ENCODE measurements at regions not wholly inside any gene's neighbourhood (a gene's known extent, or its start where the extent isn't known, plus 50 kb on each side); places are given as distances from the start of the nearest gene placed in this dataset.

DNA sequence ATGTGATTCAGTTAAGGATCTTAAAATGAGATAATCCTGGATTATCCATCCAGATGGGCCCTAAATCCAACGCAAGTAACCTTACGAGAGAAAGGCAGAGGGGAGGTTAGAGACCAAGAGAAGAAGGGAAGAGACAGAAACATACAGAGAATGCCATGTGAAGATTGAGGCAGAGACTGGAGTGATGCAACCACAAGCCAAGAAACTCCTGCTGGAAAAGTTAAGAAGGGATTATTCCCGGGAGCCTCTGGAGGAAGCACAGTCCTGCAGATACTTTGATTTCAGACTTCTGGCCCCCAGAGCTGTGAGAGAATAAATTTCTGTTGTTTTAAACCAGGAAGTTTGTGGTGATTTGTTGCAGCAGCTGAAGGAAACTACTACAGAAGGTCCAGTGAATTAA, 992.7 kb downstream of the BCL11A start:
- Histone ChIP-seq H3K79me2 (ENCODE audit: control insufficient read depth, insufficient read depth, low read length) (no peaks in the 10 kb centered on the region), H3K4me3 (no peak overlapping the region), H3K4me1 (ENCODE audit: control insufficient read depth, insufficient read depth, low read length) (no peaks in the 10 kb centered on the region), H3K27ac (ENCODE audit: control insufficient read depth, insufficient read depth) (no peak overlapping the region), H3K36me3 (ENCODE audit: control insufficient read depth in 2 of 2, insufficient read depth in 2 of 2, low read length in 1 of 2) (no peaks in the 10 kb centered on the region), H3K4me2 (ENCODE audit: control insufficient read depth, insufficient read depth) (no peak overlapping the region), H3K27me3 (replicated peaks in 1 of 2; ENCODE audit: control insufficient read depth in 2 of 2, insufficient read depth in 2 of 2, low read length in 1 of 2) (no peaks in the 10 kb centered on the region), H3K9me3 (replicated peaks; ENCODE audit: control insufficient read depth, insufficient read depth, low read length) (no peaks in the 10 kb centered on the region), H2AFZ (ENCODE audit: control insufficient read depth, low read depth, low read length) (no peak overlapping the region), H4K20me1 (ENCODE audit: control insufficient read depth, insufficient read depth) (no peaks in the 10 kb centered on the region), H3K9ac (ENCODE audit: control insufficient read depth, insufficient read depth, low read length) (no peak overlapping the region)
- FAIRE-seq = no peak
- ATAC-seq = no peak
- in situ Hi-C loops (cut with MboI) = no loop called here
- TF ChIP-seq RB1 (IDR thresholded peaks at IDR 0.05; ENCODE audit: borderline replicate concordance) (no peak), KDM1A (IDR thresholded peaks at IDR 0.05; ENCODE audit: borderline replicate concordance) (no peak), NFIC (IDR thresholded peaks at IDR 0.05; ENCODE audit: low read depth, low read length) (no peak), PAX8 (IDR thresholded peaks at IDR 0.05) (no peak), IKZF1 (conservative IDR thresholded peaks at IDR 0.05) (no peak), MYB (IDR thresholded peaks at IDR 0.05; ENCODE audit: borderline replicate concordance, low read depth, low read length) (no peak), BCL11A (IDR thresholded peaks at IDR 0.05; ENCODE audit: low read depth, low read length) (no peak), MXI1 (IDR thresholded peaks at IDR 0.05; ENCODE audit: low read depth, low read length) (no peak), PML (IDR thresholded peaks at IDR 0.05; ENCODE audit: low read length) (no peak), SUZ12 (IDR thresholded peaks at IDR 0.05; ENCODE audit: unreplicated experiment) (no peak), ATF3 (IDR thresholded peaks at IDR 0.05; ENCODE audit: borderline replicate concordance, extremely low read depth, low read depth, low read length) (no peak)
- TF ChIP-seq, protein P1, sequence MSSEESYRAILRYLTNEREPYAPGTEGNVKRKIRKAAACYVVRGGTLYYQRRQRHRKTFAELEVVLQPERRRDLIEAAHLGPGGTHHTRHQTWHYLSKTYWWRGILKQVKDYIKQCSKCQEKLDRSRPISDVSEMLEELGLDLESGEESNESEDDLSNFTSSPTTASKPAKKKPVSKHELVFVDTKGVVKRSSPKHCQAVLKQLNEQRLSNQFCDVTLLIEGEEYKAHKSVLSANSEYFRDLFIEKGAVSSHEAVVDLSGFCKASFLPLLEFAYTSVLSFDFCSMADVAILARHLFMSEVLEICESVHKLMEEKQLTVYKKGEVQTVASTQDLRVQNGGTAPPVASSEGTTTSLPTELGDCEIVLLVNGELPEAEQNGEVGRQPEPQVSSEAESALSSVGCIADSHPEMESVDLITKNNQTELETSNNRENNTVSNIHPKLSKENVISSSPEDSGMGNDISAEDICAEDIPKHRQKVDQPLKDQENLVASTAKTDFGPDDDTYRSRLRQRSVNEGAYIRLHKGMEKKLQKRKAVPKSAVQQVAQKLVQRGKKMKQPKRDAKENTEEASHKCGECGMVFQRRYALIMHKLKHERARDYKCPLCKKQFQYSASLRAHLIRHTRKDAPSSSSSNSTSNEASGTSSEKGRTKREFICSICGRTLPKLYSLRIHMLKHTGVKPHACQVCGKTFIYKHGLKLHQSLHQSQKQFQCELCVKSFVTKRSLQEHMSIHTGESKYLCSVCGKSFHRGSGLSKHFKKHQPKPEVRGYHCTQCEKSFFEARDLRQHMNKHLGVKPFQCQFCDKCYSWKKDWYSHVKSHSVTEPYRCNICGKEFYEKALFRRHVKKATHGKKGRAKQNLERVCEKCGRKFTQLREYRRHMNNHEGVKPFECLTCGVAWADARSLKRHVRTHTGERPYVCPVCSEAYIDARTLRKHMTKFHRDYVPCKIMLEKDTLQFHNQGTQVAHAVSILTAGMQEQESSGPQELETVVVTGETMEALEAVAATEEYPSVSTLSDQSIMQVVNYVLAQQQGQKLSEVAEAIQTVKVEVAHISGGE (CRISPR knock-in tag; IDR thresholded peaks at IDR 0.05) = no peak
- BruUV-seq (replicated peaks) = no TSS peak
- CTCF ChIA-PET = no interaction called here
- no peak for DNase-seq (ENCODE audit: low read depth, low spot score)
- SMC1A ChIA-PET (ENCODE audit: uncharacterized antibody, unreplicated experiment) = interaction anchor here (1.7 kb wide), 1 partner anchor 14 kb away, joined by 4 read pairs; no protein-coding TSS in a partner anchor
- RAD21 ChIA-PET (ENCODE audit: unreplicated experiment) = no interaction called here
- intact Hi-C loops (cut with micrococcal nuclease; ENCODE audit: unreplicated experiment) = loop anchor here (10.0 kb wide), 1 partner anchor 256 kb away; no protein-coding TSS in a partner anchor
- POLR2A ChIA-PET = no interaction called here
- WGBS (ENCODE audit: insufficient coverage, insufficient replicate concordance, low lambda C conversion rate, missing lambda C conversion rate) = 59% methylated on average over 3 of the region's 3 CpGs

All from GM12878 (cell line).